SK-N-SH (cell line): ENCODE measurements at regions not wholly inside any gene's neighbourhood (a gene's known extent, or its start where the extent isn't known, plus 50 kb on each side); places are given as distances from the start of the nearest gene placed in this dataset.

ENCODE experiments used
- POLR2AphosphoS5 ChIP-seq: IDR thresholded peaks from 2 replicates; pipeline ENCODE4 v1.6.1; 2012; ENCODE audit warnings: low read depth, low read length
- TF ChIP-seq, protein P1 (sequence below): fragments of 200-600 bp; sonication (generic); IDR thresholded peaks from 2 replicates; pipeline ENCODE4 v1.6.1; 2017; ENCODE audit warnings: antibody characterized with exemption, mild to moderate bottlenecking, moderate library complexity

DNA sequence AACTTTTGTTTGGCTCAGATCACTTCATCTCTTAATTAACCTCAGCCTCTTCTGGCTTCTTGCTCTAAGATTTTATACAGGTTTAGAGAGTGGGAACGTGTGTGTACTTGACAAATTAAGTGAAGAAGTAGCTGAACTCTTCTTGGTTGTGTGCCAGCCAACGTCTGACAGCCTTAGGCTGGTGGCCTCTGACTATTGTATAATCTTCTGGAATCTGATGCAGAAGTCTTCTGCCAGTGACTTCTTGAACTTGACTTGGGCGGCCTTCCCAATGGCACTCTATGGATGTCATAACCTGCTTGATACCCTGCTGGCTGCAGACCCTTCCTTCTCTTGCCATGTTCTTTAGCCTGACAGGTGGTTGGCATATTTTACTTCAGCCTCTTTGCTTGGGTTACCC lies 660.5 kb downstream of the DOK5 start:
- TF ChIP-seq POLR2AphosphoS5, result no peak
- TF ChIP-seq, protein P1, sequence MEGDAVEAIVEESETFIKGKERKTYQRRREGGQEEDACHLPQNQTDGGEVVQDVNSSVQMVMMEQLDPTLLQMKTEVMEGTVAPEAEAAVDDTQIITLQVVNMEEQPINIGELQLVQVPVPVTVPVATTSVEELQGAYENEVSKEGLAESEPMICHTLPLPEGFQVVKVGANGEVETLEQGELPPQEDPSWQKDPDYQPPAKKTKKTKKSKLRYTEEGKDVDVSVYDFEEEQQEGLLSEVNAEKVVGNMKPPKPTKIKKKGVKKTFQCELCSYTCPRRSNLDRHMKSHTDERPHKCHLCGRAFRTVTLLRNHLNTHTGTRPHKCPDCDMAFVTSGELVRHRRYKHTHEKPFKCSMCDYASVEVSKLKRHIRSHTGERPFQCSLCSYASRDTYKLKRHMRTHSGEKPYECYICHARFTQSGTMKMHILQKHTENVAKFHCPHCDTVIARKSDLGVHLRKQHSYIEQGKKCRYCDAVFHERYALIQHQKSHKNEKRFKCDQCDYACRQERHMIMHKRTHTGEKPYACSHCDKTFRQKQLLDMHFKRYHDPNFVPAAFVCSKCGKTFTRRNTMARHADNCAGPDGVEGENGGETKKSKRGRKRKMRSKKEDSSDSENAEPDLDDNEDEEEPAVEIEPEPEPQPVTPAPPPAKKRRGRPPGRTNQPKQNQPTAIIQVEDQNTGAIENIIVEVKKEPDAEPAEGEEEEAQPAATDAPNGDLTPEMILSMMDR, result no peak
